Panc1 (cell line): ENCODE measurements at regions not wholly inside any gene's neighbourhood (a gene's known extent, or its start where the extent isn't known, plus 50 kb on each side); places are given as distances from the start of the nearest gene placed in this dataset.

Experiments
- ATAC-seq: fragments of 200-7000 bp; cut with Tn5 transposase; 2 replicates; pipeline ENCODE4 v1.9.1; 2020; ENCODE audit warnings: mild to moderate bottlenecking, moderate library complexity
- BruUV-seq: library from RNA; stranded (reverse); fragments of 400-500 nt; replicated peaks from 2 replicates; lab custom pipeline; 2021; lab: Mats Ljungman, UMichigan
- CTCF ChIA-PET: fragments of 300-600 bp; sonication (Branson Sonifier 250); formaldehyde crosslinking; loops from one replicate; lab custom pipeline; 2022; ENCODE audit warnings: antibody characterized with exemption; lab: Charles Lee
- POLR2A ChIA-PET: fragments of 300-600 bp; sonication (Branson Sonifier 250); formaldehyde crosslinking; loops from one replicate; lab custom pipeline; 2022; ENCODE audit warnings: antibody characterized with exemption; lab: Charles Lee
- DNase-seq: peaks from one replicate; pipeline ENCODE4 v3.0.0-alpha.2; 2010; ENCODE audit warnings: low read depth, low spot score
- H3K27ac ChIP-seq: 2 replicates; pipeline ENCODE4 v1.5.1; 2011; ENCODE audit warnings: mild to moderate bottlenecking, low read length, inconsistent platforms
- H3K27me3 ChIP-seq: fragments of 200-500 bp; sonication (Bioruptor generic); 2 replicates; pipeline ENCODE4 v1.6.0; 2014; ENCODE audit warnings: low read length, inconsistent platforms; ENCODE audit not compliant: control insufficient read depth, insufficient read depth
- H3K36me3 ChIP-seq: fragments of 200-500 bp; sonication (Bioruptor generic); 2 replicates; pipeline ENCODE4 v1.5.1; 2014; ENCODE audit warnings: inconsistent platforms, mild to moderate bottlenecking, low read length, moderate library complexity; ENCODE audit not compliant: control insufficient read depth, insufficient read depth
- H3K4me1 ChIP-seq: 2 replicates; pipeline ENCODE4 v1.5.1; 2011; ENCODE audit warnings: inconsistent platforms, mild to moderate bottlenecking, low read length, moderate library complexity; ENCODE audit not compliant: control insufficient read depth, insufficient read depth
- H3K4me3 ChIP-seq, 2 experiments: 2 replicates each; pipeline ENCODE4 v1.5.1; 2011 to 2012; ENCODE audit warnings: low read depth in 2 of 2, low read length in 2 of 2, mild to moderate bottlenecking in 2 of 2, inconsistent platforms in 1 of 2, moderate library complexity in 1 of 2
- H3K9me3 ChIP-seq: fragments of 200-500 bp; sonication (Bioruptor generic); 2 replicates; pipeline ENCODE4 v1.5.1; 2014; ENCODE audit warnings: low read depth, mild to moderate bottlenecking, inconsistent platforms, low read length, moderate library complexity; ENCODE audit not compliant: control insufficient read depth, insufficient read depth
- POLR2AphosphoS5 ChIP-seq: IDR thresholded peaks from 2 replicates; pipeline ENCODE4 v1.6.1; 2012; ENCODE audit warnings: mild to moderate bottlenecking, low read depth, low read length, moderate library complexity
- SIN3A ChIP-seq: IDR thresholded peaks from 2 replicates; pipeline ENCODE4 v1.6.1; 2012; ENCODE audit warnings: low read depth, mild to moderate bottlenecking, low read length, moderate library complexity, borderline replicate concordance; ENCODE audit not compliant: insufficient read depth
- TCF7L2 ChIP-seq: IDR thresholded peaks from 2 replicates; pipeline ENCODE4 v1.6.1; 2011; ENCODE audit warnings: mild to moderate bottlenecking, low read depth, low read length, inconsistent platforms
- in situ Hi-C: cut with HindIII; loops from 2 replicates; pipeline ENCODE4 v1.10.0; 2016; ENCODE audit warnings: low sequenced_read_pairs, low pct_unique_long_range_greater_than_20kb
- intact Hi-C: fragments of 100-400 bp; cut with micrococcal nuclease; formaldehyde crosslinking; loops from one replicate; pipeline ENCODE4 v1.10.0; 2022; ENCODE audit not compliant: unreplicated experiment
- TF ChIP-seq, protein P1 (sequence below): fragments of 450-650 bp; IDR thresholded peaks from 2 replicates; pipeline ENCODE4 v1.5.1; 2017; ENCODE audit warnings: mild to moderate bottlenecking
- TF ChIP-seq, protein P2 (sequence below), 2 experiments: IDR thresholded peaks; 2 replicates each; pipeline ENCODE4 v1.6.1; 2011 to 2012; ENCODE audit warnings: low read depth in 2 of 2, control low read depth in 1 of 2, low read length in 1 of 2, mild to moderate bottlenecking in 1 of 2, moderate library complexity in 1 of 2; ENCODE audit not compliant: insufficient read depth in 1 of 2

DNA sequence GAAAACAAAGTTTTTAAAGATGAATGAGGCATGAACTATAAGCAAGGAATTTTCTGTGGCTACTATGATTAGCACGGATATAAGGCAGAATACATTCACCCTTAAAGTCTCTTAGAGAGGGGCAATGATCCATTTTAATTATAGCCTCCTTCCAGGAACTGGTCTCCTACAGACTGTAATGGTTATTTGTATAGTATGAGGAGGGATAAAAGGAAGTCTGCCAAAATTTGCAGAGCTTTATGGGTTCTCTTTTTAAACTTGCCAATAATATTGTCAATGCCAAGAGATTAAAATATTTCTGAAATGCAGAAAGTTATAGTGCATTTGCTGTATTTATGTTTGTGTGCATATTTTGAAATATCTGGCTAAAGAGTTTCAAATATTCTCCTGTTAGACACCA lies 271.4 kb upstream of the LUZP2 start:
- Histone ChIP-seq H3K4me3 (no peak overlapping the region), H3K4me1 (no peaks in the 10 kb centered on the region), H3K36me3 (no peaks in the 10 kb centered on the region), H3K9me3 (no peaks in the 10 kb centered on the region), H3K27me3 (no peaks in the 10 kb centered on the region), H3K27ac (no peak overlapping the region)
- no TSS peak for BruUV-seq
- ChIA-PET POLR2A (no interaction called here), CTCF (no interaction called here)
- TF ChIP-seq POLR2AphosphoS5 (no peak), SIN3A (no peak), TCF7L2 (no peak)
- TF ChIP-seq, protein P1, sequence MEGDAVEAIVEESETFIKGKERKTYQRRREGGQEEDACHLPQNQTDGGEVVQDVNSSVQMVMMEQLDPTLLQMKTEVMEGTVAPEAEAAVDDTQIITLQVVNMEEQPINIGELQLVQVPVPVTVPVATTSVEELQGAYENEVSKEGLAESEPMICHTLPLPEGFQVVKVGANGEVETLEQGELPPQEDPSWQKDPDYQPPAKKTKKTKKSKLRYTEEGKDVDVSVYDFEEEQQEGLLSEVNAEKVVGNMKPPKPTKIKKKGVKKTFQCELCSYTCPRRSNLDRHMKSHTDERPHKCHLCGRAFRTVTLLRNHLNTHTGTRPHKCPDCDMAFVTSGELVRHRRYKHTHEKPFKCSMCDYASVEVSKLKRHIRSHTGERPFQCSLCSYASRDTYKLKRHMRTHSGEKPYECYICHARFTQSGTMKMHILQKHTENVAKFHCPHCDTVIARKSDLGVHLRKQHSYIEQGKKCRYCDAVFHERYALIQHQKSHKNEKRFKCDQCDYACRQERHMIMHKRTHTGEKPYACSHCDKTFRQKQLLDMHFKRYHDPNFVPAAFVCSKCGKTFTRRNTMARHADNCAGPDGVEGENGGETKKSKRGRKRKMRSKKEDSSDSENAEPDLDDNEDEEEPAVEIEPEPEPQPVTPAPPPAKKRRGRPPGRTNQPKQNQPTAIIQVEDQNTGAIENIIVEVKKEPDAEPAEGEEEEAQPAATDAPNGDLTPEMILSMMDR = no peak
- TF ChIP-seq, protein P2, sequence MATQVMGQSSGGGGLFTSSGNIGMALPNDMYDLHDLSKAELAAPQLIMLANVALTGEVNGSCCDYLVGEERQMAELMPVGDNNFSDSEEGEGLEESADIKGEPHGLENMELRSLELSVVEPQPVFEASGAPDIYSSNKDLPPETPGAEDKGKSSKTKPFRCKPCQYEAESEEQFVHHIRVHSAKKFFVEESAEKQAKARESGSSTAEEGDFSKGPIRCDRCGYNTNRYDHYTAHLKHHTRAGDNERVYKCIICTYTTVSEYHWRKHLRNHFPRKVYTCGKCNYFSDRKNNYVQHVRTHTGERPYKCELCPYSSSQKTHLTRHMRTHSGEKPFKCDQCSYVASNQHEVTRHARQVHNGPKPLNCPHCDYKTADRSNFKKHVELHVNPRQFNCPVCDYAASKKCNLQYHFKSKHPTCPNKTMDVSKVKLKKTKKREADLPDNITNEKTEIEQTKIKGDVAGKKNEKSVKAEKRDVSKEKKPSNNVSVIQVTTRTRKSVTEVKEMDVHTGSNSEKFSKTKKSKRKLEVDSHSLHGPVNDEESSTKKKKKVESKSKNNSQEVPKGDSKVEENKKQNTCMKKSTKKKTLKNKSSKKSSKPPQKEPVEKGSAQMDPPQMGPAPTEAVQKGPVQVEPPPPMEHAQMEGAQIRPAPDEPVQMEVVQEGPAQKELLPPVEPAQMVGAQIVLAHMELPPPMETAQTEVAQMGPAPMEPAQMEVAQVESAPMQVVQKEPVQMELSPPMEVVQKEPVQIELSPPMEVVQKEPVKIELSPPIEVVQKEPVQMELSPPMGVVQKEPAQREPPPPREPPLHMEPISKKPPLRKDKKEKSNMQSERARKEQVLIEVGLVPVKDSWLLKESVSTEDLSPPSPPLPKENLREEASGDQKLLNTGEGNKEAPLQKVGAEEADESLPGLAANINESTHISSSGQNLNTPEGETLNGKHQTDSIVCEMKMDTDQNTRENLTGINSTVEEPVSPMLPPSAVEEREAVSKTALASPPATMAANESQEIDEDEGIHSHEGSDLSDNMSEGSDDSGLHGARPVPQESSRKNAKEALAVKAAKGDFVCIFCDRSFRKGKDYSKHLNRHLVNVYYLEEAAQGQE (IDR thresholded peaks at IDR 0.05; ENCODE audit: insufficient read depth in 1 of 2, low read depth in 2 of 2, low read length in 1 of 2) = no peak
- no peak for ATAC-seq
- DNase-seq = no peak
- intact Hi-C loops = no loop called here
- in situ Hi-C loops = no loop called here

DNA sequence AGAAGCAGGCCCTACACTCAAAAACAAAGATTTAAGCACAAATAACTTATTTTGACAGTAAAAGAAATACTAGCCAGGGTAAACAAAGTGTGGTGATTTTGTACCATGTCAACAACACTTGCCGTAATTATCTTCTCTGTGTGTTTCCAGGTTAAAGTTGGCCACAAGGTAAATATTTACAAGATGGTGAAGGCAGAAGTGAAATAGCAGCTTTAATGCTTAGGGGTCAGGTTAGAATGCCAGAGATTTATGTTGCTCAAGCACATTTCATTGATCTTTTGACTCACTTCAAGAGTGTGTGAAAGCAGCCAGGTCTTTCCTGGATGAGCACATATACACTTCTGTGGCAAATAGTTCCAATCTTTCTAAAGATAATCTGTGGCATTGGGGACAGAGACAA lies 270.2 kb upstream of the LUZP2 start:
- Histone ChIP-seq H3K27me3 (no peaks in the 10 kb centered on the region), H3K4me1 (no peaks in the 10 kb centered on the region), H3K36me3 (no peaks in the 10 kb centered on the region), H3K4me3 (no peak overlapping the region), H3K9me3 (no peaks in the 10 kb centered on the region), H3K27ac (no peak overlapping the region)
- TF ChIP-seq POLR2AphosphoS5 (no peak), TCF7L2 (no peak), SIN3A (no peak)
- TF ChIP-seq, protein P2 (IDR thresholded peaks at IDR 0.05; ENCODE audit: insufficient read depth in 1 of 2, low read depth in 2 of 2, low read length in 1 of 2) = no peak
- TF ChIP-seq, protein P1 = no peak
- ChIA-PET POLR2A (no interaction called here), CTCF (no interaction called here)
- DNase-seq (no peak), ATAC-seq (no peak)
- intact Hi-C loops = no loop called here
- in situ Hi-C loops = no loop called here
- BruUV-seq = no TSS peak
